Testis (tissue), 2 donors: ENCODE measurements at regions not wholly inside any gene's neighbourhood (a gene's known extent, or its start where the extent isn't known, plus 50 kb on each side); places are given as distances from the start of the nearest gene placed in this dataset.

Experiments
- DNase-seq: peaks from one replicate; pipeline ENCODE4 v3.0.0-alpha.2; 2019
- H3K27ac ChIP-seq, 2 donors: fragments of 200-600 bp; sonication (generic); one replicate each; pipeline ENCODE4 v1.5.1; 2019
- H3K27me3 ChIP-seq: fragments of 200-600 bp; sonication (generic); one replicate; pipeline ENCODE4 v1.5.1; 2019
- H3K36me3 ChIP-seq: fragments of 200-600 bp; sonication (generic); one replicate; pipeline ENCODE4 v1.5.1; 2017; ENCODE audit warnings: low read depth; ENCODE audit errors: missing control alignments
- H3K4me1 ChIP-seq: fragments of 200-600 bp; sonication (generic); one replicate; pipeline ENCODE4 v1.5.1; 2019
- H3K4me3 ChIP-seq, 2 donors: fragments of 200-600 bp; sonication (generic); one replicate each; pipeline ENCODE4 v1.5.1; 2017 to 2019
- H3K9me3 ChIP-seq: fragments of 200-600 bp; sonication (generic); one replicate; pipeline ENCODE4 v1.5.1; 2017
- CTCF ChIP-seq, 3 experiments: fragments of 450-650 bp in 2 of 3; fragments of 200-600 bp in 1 of 3; sonication (generic) in 1 of 3; IDR thresholded peaks; one replicate each; pipeline ENCODE4 v1.5.1; 2016 to 2019; ENCODE audit warnings: antibody characterized with exemption in 3 of 3, mild to moderate bottlenecking in 2 of 3, moderate library complexity in 1 of 3
- POLR2A ChIP-seq: fragments of 450-650 bp; IDR thresholded peaks from one replicate; pipeline ENCODE4 v1.6.1; 2017; ENCODE audit warnings: antibody characterized with exemption, mild to moderate bottlenecking, moderate library complexity
- WGBS, 2 donors: methylation state at CpG; one replicate each; pipeline ENCODE4 v1.1.5; 2018; 5-methylcytosine and 5-hydroxymethylcytosine counted together
- intact Hi-C: fragments of 100-400 bp; cut with DNase I; formaldehyde crosslinking; loops from one replicate; pipeline ENCODE4 v1.15.1; 2023; ENCODE audit warnings: low total_unique reads

GRCh38 chr11:91946397-91946951 is 278.1 kb upstream of the FAT3 start:
- no peak for TF ChIP-seq CTCF (IDR thresholded peaks at IDR 0.05)
- no peak for TF ChIP-seq POLR2A
- intact Hi-C loops, result no loop called here
- H3K27me3 ChIP-seq, result no peaks in the 10 kb centered on the region
- peaks cover 11% of the 10 kb centered on the region for H3K4me1 ChIP-seq
- H3K36me3 ChIP-seq, result no peaks in the 10 kb centered on the region
- no peak overlapping the region for H3K27ac ChIP-seq
- H3K9me3 ChIP-seq, result no peaks in the 10 kb centered on the region
- H3K4me3 ChIP-seq, result no peak overlapping the region
- WGBS, 2 donors, result 18 to 19% methylated on average over 1 of the region's 1 CpG
- DNase-seq, result no peak

- Histone ChIP-seq H3K4me1 (no peaks in the 10 kb centered on the region), H3K9me3 (no peaks in the 10 kb centered on the region), H3K27ac (no peak overlapping the region), H3K36me3 (no peaks in the 10 kb centered on the region), H3K27me3 (no peaks in the 10 kb centered on the region), H3K4me3 (no peak overlapping the region)
- WGBS, 2 donors, result 90 to 97% methylated on average over 3 of the region's 3 CpGs
- TF ChIP-seq POLR2A, result no peak
- no peak for TF ChIP-seq CTCF (IDR thresholded peaks at IDR 0.05)
- intact Hi-C loops, result no loop called here
- DNase-seq, result no peak
These were observed 289.5 kb upstream of the FAT3 start for GRCh38 chr11:91935120-91935519.

GRCh38 chr11:91932151-91932821 is 292.3 kb upstream of the FAT3 start:
- DNase-seq, result peak; percentile 14
- intact Hi-C loops, result no loop called here
- 23 to 35% methylated on average over 9 to 11 of the region's 11 CpGs for WGBS, 2 donors

GRCh38 chr11:91927448-91927847 is 297.2 kb upstream of the FAT3 start:
- H3K27me3 ChIP-seq, result no peaks in the 10 kb centered on the region
- H3K4me1 ChIP-seq, result no peaks in the 10 kb centered on the region
- intact Hi-C loops, result no loop called here
- no peaks in the 10 kb centered on the region for H3K9me3 ChIP-seq
- TF ChIP-seq POLR2A, result no peak
- TF ChIP-seq CTCF (IDR thresholded peaks at IDR 0.05), result no peak
- DNase-seq, result no peak
- WGBS, 2 donors, result 69 to 77% methylated on average over 2 of the region's 2 CpGs
- no peak overlapping the region for H3K27ac ChIP-seq
- no peaks in the 10 kb centered on the region for H3K36me3 ChIP-seq
- H3K4me3 ChIP-seq, result no peak overlapping the region

More at GRCh38 chr11:91932151-91932821, 292.3 kb upstream of the FAT3 start:
- Histone ChIP-seq H3K9me3 (no peaks in the 10 kb centered on the region), H3K4me3 (no peak overlapping the region), H3K27ac (no peak overlapping the region), H3K4me1 (no peaks in the 10 kb centered on the region), H3K27me3 (no peaks in the 10 kb centered on the region), H3K36me3 (no peaks in the 10 kb centered on the region)
- no peak for TF ChIP-seq CTCF (IDR thresholded peaks at IDR 0.05)
- TF ChIP-seq POLR2A, result no peak

- H3K36me3 ChIP-seq, result no peaks in the 10 kb centered on the region
- H3K4me3 ChIP-seq, result no peak overlapping the region
- no peaks in the 10 kb centered on the region for H3K9me3 ChIP-seq
- H3K27me3 ChIP-seq, result no peaks in the 10 kb centered on the region
- H3K27ac ChIP-seq, result no peak overlapping the region
- H3K4me1 ChIP-seq, result no peaks in the 10 kb centered on the region
- no peak for TF ChIP-seq POLR2A
- no peak for TF ChIP-seq CTCF (IDR thresholded peaks at IDR 0.05)
- WGBS, 2 donors, result 33 to 49% methylated on average over 1 of the region's 1 CpG
- no peak for DNase-seq
- intact Hi-C loops, result no loop called here
These were observed 297.7 kb upstream of the FAT3 start for GRCh38 chr11:91926965-91927364.
